ENCODE measurements at regions not wholly inside any gene's neighbourhood (a gene's known extent, or its start where the extent isn't known, plus 50 kb on each side); places are given as distances from the start of the nearest gene placed in this dataset.
"Not testable (repeated sequence)": the region's sequence is repeated elsewhere in the genome, so short reads cannot be mapped to it uniquely, and the experiment has no call there.

DNA sequence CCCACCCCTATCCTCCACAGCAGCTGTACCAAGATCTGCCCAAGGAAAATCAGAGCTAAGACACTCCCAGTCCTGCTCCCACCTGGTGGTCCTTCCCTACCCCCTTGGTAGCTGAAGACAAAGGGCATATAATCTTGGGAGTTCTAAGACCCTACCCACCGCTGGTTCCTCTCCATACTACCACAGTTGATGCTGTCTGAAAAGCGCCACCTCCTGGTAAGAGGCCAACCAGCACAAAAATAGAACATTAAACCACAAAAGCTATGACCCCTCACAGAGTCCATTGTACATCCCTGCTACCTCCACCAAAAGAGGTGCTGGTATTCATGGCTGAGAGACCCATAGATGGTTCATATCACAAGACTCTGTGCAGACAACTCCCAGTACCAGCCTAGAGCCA, 161.5 kb upstream of the ARHGAP42 start:
- TF ChIP-seq, protein P1, sequence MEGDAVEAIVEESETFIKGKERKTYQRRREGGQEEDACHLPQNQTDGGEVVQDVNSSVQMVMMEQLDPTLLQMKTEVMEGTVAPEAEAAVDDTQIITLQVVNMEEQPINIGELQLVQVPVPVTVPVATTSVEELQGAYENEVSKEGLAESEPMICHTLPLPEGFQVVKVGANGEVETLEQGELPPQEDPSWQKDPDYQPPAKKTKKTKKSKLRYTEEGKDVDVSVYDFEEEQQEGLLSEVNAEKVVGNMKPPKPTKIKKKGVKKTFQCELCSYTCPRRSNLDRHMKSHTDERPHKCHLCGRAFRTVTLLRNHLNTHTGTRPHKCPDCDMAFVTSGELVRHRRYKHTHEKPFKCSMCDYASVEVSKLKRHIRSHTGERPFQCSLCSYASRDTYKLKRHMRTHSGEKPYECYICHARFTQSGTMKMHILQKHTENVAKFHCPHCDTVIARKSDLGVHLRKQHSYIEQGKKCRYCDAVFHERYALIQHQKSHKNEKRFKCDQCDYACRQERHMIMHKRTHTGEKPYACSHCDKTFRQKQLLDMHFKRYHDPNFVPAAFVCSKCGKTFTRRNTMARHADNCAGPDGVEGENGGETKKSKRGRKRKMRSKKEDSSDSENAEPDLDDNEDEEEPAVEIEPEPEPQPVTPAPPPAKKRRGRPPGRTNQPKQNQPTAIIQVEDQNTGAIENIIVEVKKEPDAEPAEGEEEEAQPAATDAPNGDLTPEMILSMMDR (IDR thresholded peaks at IDR 0.05; ENCODE audit: low read depth, low read length, missing control alignments), result no peak
- DNase-seq (ENCODE audit: low read depth), result no peak
- in situ Hi-C loops (cut with HindIII; ENCODE audit: low sequenced_read_pairs), result no loop called here
- H3K4me3 ChIP-seq (ENCODE audit: low read depth, low read length), result no peak overlapping the region

DNA sequence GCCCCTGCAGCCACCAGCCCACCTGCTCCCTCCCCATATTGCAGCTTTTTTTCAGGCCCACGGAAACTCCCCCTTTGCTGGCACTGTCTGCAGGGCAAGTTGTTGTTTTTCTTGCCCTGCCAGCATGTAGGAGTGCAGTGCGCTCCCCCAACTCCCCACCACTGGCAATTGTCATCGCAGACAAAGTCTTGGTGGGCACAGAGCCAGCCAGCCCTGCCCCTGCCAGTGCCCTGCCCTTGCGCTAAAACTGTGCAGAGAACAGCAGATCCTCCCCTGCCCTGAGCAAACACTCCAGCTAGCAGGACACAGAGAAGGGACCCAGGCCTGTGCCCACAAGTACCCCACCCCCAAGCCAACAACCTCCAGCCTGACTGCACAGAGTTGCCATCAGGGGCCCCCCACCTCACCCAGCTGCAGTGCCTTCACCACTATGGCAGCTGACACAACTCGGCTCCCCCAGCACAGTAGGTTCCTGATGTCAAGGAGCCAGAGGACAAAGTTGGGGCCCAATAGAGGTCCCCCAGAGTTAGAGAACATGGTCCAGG, 158.1 kb upstream of the ARHGAP42 start:
- in situ Hi-C loops (cut with HindIII; ENCODE audit: low sequenced_read_pairs), result no loop called here
- DNase-seq (ENCODE audit: low read depth), result no peak
- TF ChIP-seq, protein P1 (IDR thresholded peaks at IDR 0.05; ENCODE audit: low read depth, low read length, missing control alignments), result no peak
- no peak overlapping the region for H3K4me3 ChIP-seq (ENCODE audit: low read depth, low read length)

DNA sequence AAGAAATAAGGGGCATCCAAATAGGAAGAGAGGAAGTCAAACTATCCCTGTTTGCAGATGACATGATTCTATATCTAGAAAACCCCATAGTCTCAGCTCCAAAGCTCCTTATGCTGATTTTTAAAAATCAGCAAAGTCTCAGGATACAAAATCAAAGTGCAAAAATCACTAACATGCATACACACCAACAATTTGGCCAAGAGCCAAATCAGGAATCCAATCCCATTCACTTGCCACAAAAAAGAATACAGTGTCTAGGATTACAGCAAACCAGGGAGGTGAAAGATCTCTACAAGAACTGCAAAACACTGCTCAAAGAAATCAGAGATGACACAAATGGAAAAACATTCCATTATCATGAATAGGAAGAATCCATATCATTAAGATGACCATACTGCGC, 155.8 kb upstream of the ARHGAP42 start:
- in situ Hi-C loops (cut with HindIII; ENCODE audit: low sequenced_read_pairs); DNase-seq (ENCODE audit: low read depth); H3K4me3 ChIP-seq (ENCODE audit: low read depth, low read length): not testable (repeated sequence)

DNA sequence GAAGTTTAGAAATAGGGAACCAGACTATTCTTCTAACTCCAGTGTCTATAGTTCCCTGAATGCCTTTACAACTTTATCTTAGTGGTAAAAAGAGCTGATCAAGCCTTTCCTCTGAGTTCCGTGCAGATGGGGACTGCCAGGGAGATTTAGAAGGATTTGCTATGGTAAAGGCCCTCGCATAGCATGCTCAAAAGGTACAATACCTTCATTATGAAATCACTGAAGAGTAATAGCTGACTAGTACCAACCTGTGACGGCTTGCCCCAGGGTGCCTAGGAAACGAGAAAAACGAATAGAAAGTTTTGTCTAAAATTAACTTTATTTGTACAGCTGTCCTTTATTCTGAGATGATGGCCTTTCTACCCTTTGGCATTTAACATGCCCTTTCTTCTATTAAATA, 150.1 kb upstream of the ARHGAP42 start:
- in situ Hi-C loops (cut with HindIII; ENCODE audit: low sequenced_read_pairs), result no loop called here
- TF ChIP-seq, protein P1 (IDR thresholded peaks at IDR 0.05; ENCODE audit: low read depth, low read length, missing control alignments), result no peak
- DNase-seq (ENCODE audit: low read depth), result no peak
- no peak overlapping the region for H3K4me3 ChIP-seq (ENCODE audit: low read depth, low read length)

DNA sequence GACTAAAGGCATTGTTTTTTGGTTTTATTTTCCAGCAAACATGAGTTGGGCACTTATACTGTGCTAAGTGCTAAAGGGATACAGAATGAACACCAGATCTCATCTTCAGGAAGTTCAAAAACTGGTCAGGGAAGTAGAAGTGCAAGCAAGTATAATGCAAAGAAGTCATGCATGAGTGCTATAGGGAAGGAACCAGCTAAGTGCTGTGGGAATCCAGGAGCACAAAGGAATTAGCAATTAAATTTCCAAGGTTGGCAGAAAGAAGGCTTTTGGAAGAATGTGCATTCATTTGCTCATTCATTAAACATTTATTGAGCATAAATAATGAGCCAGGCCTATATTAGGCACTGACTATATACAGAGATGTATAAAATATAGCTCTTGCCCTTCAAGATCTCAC, 143.7 kb upstream of the ARHGAP42 start:
- no peak overlapping the region for H3K4me3 ChIP-seq (ENCODE audit: low read depth, low read length)
- TF ChIP-seq, protein P1 (IDR thresholded peaks at IDR 0.05; ENCODE audit: low read depth, low read length, missing control alignments), result no peak
- no peak for DNase-seq (ENCODE audit: low read depth)
- in situ Hi-C loops (cut with HindIII; ENCODE audit: low sequenced_read_pairs), result no loop called here

DNA sequence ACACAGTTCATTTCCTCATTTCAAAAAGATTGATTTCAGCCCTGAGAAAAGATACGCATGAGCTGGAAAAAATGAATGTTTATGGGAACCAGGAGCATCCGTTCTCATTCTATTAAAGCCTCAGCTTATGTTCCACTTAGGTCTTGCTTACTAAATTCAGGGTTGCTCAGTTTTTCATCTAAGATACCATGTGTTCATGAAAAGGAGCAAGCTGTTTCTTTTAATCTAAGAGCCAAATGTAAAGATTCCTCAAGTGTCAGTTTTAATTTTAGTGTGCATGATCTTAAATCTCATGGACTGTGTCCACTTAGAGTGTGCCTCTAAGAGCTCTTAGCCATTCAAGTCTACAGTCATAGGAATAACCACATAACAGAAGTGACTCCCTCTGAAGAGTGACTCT, 141.5 kb upstream of the ARHGAP42 start:
- TF ChIP-seq, protein P1 (IDR thresholded peaks at IDR 0.05; ENCODE audit: low read depth, low read length, missing control alignments), result no peak
- in situ Hi-C loops (cut with HindIII; ENCODE audit: low sequenced_read_pairs), result no loop called here
- DNase-seq (ENCODE audit: low read depth), result no peak
- H3K4me3 ChIP-seq (ENCODE audit: low read depth, low read length), result no peak overlapping the region

DNA sequence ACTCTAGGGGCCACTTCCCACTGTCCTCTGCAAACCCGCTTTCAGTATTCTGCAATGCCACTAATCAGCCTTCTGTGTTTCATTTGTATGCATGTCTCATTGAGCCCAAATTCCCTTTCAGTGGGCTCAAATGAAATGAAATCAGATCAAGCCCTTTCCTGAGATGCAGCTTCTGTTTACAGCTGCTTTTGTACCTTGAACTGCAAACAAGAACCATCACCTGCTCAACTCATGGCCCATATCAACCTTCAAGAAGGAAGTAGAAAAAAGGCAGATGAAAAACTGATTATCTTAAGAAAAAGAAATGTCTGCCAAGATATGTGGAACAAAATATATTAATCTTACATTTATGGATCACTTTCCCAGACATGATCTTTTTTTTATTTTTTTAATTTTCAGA, 141.1 kb upstream of the ARHGAP42 start:
- in situ Hi-C loops (cut with HindIII; ENCODE audit: low sequenced_read_pairs), result no loop called here
- no peak overlapping the region for H3K4me3 ChIP-seq (ENCODE audit: low read depth, low read length)
- TF ChIP-seq, protein P1 (IDR thresholded peaks at IDR 0.05; ENCODE audit: low read depth, low read length, missing control alignments), result no peak
- DNase-seq (ENCODE audit: low read depth), result no peak

All from astrocyte of the cerebellum (primary cell).